Suppressor macrophage treated with lipopolysaccharide for 4 hours (primary cell): ENCODE measurements at regions not wholly inside any gene's neighbourhood (a gene's known extent, or its start where the extent isn't known, plus 50 kb on each side); places are given as distances from the start of the nearest gene placed in this dataset.

Experiments
- DNase-seq: peaks from one replicate; pipeline ENCODE4 v3.0.0-alpha.2; 2020

DNA sequence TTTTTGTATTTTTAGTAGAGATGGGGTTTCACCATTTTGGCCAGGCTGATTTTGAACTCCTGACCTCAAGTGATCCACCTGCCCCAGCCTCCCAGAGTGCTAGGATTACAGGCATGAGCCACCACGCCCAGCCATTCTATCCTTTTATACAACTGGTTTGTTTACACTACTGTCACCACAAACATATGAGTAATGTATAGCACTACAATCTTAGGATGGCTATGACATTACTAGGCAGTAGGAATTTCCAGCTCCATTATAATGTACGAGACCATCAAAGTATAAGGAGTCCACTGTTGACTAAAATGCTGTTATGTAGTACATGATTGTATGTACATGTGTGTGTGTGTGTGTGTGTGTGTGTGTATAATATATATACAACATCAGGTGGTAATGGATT is 1126.1 kb upstream of the LRRN3 start:
- DNase-seq = no peak

DNA sequence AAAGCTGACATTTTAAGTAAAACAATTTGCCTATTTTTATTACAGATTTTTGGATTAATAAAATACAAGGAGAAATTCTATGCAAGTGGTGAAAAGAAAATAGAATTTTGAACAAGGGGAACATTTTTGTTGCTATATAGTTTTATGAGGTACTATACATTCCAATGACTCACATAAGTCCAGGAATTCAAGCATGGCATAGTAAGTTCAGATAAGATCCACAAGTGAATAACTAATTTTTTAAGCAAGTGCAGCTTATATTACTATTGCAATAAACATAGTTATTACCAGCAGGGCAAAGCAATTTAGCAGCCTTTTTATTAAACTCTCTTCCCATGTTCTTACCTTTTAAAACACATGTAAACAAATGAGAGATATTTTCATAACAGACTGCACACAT is 1123.5 kb upstream of the LRRN3 start:
- no peak for DNase-seq

DNA sequence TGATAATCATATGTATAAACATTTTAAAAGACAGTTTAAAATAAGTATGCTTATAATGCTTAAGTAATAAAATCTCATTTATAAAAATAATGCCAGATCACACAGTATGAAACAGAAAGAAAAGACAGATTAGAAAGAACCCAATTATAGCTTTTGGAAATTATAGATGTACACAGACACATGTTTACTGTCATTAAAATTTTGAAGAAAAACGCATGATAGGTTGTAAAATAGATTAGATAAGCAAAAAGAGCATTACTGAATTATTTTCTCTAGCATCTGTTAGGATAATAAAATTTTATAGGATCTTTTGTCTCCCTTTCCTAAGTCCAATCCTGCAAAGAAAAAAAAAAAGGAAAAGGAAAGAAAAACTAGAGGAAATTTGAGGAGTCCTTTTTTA is 1107.3 kb upstream of the LRRN3 start:
- no peak for DNase-seq

DNA sequence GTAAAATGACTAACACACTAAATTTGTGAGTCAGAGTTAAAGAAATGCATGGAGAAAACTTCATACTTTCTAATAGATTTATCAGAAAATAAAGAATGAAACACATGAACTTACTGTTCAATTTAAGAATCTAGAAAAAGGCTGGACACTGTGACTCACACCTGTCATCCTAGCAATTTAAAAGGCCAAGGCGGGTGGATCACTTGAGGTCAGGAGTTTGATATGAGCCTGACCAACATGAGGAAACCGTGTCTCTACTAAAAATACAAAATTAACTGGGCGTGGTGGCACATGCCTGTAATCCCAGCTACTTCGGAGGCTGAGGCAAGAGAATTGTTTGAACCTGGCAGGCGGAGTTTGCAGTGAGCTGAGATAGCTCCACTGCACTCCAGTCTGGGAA is 1106.2 kb upstream of the LRRN3 start:
- DNase-seq = no peak

DNA sequence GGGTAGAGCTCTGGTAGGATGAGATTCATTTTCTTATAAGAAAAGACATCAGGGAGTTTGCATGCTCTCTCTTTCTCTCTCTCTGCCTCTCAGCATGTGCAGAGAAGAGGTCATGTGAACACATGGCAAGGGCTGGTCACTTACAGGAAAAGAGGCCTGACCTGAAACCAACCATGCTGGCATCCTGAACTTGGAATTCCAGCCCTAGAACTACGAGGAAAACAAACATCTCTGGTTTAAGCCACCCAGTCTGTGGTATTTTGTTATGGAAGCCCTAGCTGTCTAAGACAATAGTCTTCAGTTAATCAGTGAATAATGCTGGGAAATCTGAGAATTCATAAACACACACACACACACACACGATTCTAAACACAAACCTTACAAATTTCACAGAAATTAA is 1104.2 kb upstream of the LRRN3 start:
- no peak for DNase-seq

DNA sequence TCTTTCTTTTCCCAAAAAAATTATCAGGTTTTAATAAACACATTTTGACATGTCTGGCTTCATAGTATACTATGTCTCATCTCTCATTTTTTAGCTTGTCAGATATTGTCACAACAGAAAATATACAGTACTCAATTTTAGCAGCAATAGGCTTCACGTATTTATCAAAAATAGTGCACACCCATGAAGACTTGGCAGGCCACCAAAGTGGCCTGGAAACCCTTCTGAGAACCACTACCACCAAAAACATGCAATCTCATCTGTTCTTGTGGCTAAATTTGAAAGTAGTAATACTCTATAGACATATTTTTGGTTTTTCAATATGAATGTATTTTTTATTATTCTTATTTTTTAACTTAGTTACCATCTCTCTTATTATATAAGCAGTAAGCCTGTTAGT is 1094.5 kb upstream of the LRRN3 start:
- DNase-seq = no peak

DNA sequence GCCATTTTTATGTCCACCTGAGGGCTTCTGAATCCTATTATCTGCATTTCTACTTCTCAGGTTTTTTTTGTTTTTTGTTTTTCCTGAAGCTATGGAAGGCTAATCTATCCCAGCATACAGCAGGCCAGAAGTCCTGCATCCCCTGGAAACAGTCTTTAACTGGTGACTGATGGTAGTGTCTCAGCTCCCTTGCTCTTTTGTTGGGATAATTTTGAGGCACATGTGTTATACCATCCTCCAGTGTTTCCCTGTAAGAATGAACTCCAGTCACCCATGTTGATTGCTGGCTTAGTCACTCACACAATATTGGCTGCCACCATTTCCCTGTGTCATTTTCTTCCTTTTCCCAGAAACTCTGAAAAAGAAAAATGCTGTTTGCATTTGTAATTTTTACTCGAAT is 1094.0 kb upstream of the LRRN3 start:
- no peak for DNase-seq

DNA sequence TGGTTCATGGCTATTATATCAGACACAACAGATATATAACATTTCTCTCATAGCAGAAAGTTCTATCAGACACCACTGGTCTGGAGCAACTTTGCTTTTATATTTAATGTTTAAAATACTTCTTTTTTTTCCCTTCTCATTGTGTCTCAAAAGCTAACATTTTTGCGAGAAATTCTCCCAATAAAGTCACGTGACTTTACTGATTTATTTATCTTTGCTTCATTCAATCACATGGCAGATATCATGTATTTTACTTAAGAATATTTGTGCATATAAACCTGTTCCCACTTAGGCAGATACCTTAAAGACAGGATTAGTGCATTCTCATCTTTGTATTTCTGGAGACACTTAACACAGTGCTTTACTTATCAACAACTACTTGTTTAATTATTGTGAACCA is 1093.1 kb upstream of the LRRN3 start:
- DNase-seq = no peak

DNA sequence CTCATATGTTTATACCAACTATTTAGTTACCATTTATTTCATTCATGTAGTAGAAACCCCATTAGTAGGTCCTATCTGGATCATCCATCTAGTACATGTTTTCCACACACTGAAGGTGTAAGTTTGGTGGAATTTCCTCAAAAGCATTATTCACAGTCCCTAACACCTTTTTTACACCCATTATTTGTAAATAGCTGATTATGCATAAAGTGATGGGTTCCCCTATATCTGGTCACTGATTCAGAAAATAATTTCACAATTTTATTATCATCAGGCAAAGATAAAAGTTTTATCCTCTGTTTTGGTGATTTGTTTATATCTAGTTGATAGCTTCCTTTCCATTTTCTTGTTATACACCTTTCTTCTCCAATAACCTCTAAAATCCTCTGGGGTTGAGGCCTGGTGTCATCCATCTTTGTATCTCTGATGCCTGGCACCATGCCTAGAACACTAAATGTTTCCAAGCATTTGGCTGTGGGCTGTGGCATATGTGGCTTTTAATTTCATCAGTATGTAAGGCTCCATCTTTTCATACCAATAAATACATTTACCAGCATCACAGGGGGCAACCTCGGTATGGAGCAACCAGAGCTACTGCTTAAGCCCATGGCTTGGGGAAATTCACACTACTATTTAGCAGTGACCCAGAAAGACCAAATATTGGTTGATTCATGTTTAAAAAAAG is 1089.5 kb upstream of the LRRN3 start:
- DNase-seq = no peak

DNA sequence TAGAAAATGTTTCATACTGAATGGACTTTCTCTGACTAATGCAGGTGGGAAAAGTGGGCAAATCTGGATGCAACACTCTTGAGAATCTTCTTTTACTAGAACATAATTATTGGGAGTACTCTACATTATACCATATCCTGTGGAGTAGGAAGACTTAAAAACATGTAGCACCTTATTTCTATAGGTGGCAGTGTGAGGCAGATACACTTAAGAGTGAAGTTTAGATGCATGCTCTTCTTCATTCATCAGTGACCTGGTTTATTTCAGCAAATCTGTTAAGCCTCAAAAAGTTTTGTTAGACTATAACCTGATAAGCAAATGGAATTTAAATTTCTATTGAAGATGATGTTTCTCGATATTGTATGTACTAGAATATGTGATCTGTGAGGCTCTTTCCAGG is 1087.1 kb upstream of the LRRN3 start:
- DNase-seq = no peak

DNA sequence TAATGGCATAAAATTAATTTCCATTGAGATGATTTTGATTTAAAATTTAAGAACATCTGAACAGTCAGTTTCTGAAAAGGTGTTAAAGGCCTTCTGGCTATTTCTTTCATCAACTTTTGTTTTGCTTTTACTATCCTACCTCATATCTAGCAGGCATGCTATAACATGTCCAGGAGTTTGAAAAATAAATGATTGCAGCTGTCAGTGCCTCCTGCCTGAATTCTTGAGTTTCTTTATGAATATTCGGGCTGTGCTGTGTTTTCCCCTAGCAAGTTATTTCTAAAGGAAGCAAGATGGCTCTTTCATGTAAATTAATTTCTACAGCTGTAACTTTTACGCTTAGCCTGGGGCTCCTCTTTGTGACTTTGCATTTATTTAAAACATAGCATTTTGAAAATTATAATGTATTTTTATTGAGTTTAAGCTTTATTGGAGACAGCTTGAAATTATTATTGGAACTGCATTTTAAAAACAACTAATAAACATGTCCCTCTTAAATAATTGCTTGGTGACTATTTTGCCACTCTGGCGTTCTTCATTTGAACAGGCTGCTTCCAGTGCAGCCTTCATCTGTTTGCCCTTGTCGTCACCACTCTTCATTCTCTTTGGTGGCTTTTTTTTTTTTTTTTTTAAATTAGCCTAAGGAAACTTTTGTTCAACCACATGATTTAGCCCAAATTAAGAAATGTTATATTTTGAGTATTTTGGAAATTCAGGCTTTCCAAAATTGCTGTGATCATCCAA is 1083.4 kb upstream of the LRRN3 start:
- no peak for DNase-seq

DNA sequence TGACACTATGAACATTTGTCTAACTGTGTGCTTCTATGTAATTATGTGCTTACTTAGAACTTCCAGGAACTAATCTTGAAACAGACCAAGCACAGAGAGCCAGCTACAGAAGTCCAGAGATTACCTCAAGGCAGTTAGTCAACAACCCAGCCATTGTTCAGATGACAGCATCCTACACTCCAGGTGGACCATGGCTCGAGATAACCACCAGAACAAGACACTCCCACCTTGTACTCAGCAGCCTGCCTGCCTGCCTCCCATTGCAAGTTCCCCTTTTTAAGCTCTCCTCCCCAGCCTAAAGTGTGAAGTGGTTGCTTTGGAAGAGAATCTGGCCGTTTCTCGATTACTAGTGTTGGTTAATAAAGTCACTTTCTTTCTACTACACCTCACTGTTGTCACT is 1080.6 kb upstream of the LRRN3 start:
- no peak for DNase-seq

DNA sequence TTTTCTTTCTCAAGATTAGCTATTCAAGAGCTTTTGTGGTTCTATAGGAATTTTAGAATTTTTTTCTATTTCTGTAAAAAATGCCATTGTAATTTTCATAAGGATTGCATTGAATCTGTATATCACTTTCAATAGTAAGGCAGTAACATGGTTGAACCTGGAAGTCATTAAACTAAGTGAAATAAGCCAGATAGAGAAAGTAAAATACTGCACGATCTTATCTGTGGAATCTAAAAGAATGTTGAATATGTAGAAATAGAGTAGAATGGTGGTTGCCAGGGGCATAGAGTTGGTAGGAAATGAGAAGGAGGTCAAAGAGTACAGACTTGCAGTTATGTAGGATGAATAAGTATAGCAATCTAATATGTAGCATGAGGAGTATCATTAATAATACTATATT is 1073.5 kb upstream of the LRRN3 start:
- no peak for DNase-seq

DNA sequence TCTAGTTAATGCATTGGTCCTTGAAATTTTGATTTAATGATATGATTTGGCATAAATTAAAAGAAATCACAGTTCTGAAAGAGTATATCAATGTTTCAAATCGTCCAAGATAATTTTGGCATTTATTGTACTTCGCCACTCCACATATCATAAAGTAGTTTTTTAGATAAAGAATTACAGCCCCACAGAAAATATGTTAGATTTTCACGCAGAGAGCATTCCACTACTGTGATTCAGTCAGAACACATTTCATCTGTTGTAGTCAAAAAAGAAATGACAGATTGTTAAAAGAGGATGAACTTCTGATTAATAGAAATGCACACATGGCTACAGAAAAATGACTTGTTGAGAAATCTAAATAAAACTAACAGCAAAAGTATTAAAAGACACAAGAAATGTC is 1063.5 kb upstream of the LRRN3 start:
- DNase-seq = no peak

DNA sequence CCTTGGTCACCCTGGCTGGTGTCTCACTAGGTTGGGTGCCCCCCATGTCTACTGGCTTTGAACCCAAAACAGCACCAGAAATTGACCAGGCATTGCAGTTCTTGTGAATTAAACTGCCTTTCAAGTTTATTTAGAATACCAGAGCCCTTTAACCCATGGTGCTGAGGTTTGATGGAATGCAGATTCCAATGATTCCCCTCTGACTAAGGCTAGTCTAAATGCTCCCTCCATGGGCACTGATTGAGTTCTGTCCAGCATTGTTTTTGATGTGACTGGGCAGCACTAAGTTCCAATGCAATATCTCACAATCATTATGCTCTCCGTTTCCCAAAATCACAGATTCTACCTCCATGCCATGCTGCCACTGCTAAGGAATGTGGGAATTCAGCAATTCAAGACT is 1047.4 kb upstream of the LRRN3 start:
- DNase-seq = no peak

DNA sequence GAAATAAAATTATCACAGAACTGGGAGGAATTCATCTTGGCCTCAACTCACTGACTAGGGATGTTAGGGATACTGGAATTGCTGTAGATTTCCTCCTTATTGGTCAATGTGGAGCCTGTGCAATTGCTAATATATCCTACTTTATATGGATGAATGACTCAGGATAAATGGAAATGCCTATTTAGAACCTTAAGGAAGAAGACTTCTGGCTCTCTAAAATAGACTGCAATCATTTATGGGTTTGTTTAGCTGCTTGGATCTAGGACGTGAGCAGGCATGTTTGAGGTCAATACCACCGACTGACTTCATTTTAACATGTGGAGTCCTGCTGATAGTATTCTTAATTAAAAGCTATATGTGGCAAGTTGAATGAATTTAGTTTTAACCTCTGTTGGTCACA is 1040.1 kb upstream of the LRRN3 start:
- DNase-seq = no peak

DNA sequence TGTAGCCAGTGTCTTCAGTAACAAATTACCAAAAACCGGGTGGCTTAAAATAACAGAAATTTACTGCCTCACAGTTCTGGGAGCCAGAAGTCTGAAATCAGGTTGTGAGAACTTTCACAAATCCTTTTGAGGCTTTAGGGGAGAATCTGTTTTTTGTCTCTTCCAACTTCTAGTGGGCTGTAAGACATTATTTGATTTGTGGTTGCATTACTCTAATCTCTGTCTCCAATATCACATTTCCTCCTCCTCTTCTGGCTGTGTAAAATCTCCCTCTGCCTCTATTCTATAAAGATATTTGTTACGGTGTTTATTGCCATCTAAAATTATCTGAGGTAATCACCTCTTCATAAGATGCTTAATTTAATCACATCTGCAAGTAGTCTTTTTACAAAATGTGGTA is 1039.6 kb upstream of the LRRN3 start:
- DNase-seq = no peak

DNA sequence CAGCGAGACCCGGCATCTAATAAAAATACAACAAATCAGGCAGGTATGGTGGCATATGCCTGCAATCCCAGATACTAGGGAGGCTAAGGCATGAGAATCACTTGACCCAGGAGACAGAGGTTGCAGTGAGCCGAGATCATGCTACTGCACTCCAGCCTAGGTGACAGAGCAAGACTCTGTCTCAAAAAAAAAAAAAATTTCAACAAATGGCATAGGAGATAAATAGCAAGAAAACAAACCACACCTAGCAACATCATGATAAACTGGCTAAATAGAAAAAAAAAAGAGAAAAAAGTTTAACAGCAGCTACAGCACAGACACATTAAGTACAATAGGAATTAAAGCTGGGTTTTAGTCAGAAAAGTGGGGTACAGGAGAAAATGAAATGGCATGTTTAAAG is 1034.6 kb upstream of the LRRN3 start:
- no peak for DNase-seq

DNA sequence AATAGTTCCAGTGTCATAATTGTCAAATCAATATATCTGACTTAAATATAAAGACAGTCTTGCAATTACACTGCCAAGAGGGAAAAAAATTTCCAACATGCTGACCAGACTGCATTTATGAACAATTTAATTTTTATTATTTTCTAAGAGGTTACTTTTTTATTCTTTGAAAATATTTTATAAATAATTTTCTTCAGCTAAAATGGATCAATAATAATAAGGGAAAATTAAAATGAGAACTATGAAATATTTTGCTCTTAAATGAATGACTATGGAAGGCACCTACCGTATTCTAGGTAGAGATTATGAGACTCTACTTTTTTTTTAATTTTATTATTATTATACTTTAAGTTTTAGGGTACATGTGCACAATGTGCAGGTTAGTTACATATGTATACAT is 1032.5 kb upstream of the LRRN3 start:
- DNase-seq = no peak

DNA sequence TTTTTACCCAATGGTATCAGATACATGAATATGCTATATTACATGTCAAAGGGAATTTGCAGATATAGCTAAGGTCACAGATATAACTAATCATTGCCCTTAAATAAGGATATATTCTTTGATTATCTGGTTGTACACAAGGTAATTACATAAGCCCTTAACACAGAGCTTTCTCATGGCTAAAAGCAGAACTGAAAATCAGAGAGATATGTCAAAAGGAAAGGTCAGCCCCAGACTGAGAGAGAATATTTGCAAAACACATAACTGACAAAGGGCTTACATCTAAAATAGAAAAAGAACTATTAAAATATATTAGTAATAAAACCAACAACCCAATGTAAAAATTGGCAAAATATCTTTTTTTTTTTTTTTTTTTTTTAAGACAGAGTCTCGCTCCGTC is 1029.5 kb upstream of the LRRN3 start:
- no peak for DNase-seq

DNA sequence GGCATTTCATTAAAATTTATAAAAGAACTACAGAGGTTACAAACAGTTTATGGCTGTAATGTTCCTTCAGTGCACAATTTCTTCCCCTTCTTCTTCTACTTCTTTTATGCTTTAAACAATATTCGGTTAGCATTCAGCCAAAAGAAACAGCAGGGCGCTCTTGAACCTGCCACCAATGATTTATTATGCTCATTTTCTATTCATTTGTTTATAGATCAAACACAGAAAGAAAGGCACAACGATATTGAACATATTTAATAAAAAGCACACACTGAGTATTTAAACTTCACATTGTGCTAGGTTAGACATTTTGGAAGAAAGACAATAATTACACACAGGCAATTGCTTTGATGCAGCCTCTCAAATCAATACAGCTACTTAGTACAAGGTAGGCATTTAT is 1025.8 kb upstream of the LRRN3 start:
- DNase-seq = no peak

DNA sequence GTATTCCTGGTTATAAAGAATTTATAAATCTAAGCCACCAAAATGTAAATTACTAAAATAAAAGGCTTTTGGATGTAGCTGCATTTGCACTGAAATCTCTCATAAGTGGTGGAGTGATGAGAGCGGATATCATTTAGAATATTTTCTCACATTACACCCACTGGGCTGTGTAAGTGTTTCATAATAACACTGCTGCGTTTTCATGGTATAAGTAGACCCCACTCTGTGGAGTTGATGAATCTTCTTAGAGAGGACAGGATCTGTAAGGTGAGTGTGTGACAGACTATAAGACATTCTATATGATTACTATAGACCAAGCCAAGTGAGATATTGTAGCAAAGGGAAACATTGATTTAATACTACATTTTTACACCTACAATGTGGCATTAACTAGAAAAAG is 1024.1 kb upstream of the LRRN3 start:
- DNase-seq = no peak

DNA sequence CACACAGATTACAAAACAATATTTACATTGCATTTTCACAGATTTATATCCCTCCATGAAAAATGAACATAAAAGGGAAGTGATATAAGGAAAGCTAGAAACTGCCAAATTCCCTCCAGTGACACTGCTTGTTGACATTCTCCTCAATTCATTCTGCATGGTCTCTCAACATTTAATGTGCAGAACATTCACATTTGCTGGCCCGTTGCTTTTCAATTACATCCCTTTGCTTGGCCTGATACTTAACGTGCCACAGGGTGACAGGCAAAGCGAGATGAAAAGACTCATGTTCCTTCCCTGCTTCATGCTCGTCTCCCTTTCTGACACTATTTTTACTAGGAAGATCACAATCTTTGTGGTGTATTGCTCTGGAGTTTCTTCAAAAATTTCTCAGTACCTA is 1019.7 kb upstream of the LRRN3 start:
- DNase-seq = no peak

DNA sequence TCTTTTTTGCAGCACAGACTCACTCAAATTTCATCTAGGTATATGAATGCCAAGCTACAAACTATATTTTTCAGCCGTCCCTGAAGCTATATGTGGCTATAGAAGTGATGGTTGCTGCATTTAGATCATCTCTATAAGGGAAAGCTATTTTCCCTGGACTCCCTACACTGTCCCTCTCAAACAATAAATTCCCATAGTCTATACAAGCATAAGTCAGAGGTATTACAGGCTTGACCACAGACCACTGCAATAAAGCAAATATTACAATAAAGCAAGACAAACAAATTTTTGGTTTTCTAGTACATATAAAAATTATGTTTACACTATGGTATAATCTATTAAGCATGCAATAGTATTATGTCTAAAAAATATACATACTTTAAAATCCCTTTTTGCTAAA is 1015.5 kb upstream of the LRRN3 start:
- no peak for DNase-seq

DNA sequence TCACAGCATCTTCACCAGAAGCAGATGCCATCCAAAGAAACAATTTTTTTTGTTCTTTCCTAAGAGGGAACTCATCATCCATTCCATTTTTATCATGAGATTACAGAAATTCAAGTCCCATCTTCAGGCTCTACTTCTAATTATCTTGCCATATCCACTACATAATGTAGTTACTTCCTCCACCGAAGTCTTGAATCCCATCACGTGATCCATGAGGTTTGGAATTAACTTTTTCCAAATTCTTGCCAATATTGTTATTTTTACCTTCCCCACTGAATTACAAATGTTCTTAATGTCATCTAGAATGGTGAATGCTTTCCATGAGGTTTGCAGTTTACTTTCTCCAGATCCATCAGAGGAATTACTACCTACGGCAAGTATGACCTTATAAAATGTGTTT is 1014.7 kb upstream of the LRRN3 start:
- no peak for DNase-seq
